KMS-11 (cell line): ENCODE measurements at regions not wholly inside any gene's neighbourhood (a gene's known extent, or its start where the extent isn't known, plus 50 kb on each side); places are given as distances from the start of the nearest gene placed in this dataset.
"Not testable (repeated sequence)": the region's sequence is repeated elsewhere in the genome, so short reads cannot be mapped to it uniquely, and the experiment has no call there.

Source experiments
- H2AFZ ChIP-seq: fragments of 200-600 bp; sonication (generic); 2 replicates; pipeline ENCODE4 v1.6.1; 2016; ENCODE audit warnings: antibody characterized with exemption, mixed run types, low read depth
- H3K27ac ChIP-seq: fragments of 200-600 bp; sonication (generic); 2 replicates; pipeline ENCODE4 v1.6.1; 2016; ENCODE audit warnings: mild to moderate bottlenecking, mixed run types
- H3K27me3 ChIP-seq: fragments of 200-600 bp; sonication (generic); 2 replicates; pipeline ENCODE4 v1.6.1; 2017; ENCODE audit warnings: mild to moderate bottlenecking, low read depth, mixed run types, moderate library complexity; ENCODE audit not compliant: insufficient read depth
- H3K36me3 ChIP-seq: fragments of 200-600 bp; sonication (generic); 2 replicates; pipeline ENCODE4 v1.6.1; 2017; ENCODE audit warnings: mild to moderate bottlenecking, mixed run types; ENCODE audit not compliant: insufficient read depth
- H3K4me1 ChIP-seq: fragments of 200-600 bp; sonication (generic); 2 replicates; pipeline ENCODE4 v1.6.1; 2016; ENCODE audit warnings: mild to moderate bottlenecking, low read depth, mixed run types; ENCODE audit not compliant: poor library complexity, severe bottlenecking
- H3K4me2 ChIP-seq: fragments of 200-600 bp; sonication (generic); 2 replicates; pipeline ENCODE4 v1.7.0; 2016; ENCODE audit warnings: mild to moderate bottlenecking, mixed run types
- H3K4me3 ChIP-seq: fragments of 200-600 bp; sonication (generic); IDR thresholded peaks from 2 replicates; pipeline ENCODE4 v1.6.1; 2017; ENCODE audit warnings: low read depth, low read length, mixed read lengths; ENCODE audit not compliant: insufficient read depth
- H3K79me2 ChIP-seq: fragments of 200-600 bp; sonication (generic); 2 replicates; pipeline ENCODE4 v1.6.1; 2016; ENCODE audit warnings: low read depth, mixed run types; ENCODE audit not compliant: insufficient read depth
- H3K9ac ChIP-seq: fragments of 200-600 bp; sonication (generic); 2 replicates; pipeline ENCODE4 v1.6.1; 2016; ENCODE audit warnings: mild to moderate bottlenecking, mixed run types
- H4K20me1 ChIP-seq: fragments of 200-600 bp; sonication (generic); 2 replicates; pipeline ENCODE4 v1.6.1; 2016; ENCODE audit warnings: mild to moderate bottlenecking, mixed run types; ENCODE audit not compliant: insufficient read depth
- TF ChIP-seq, protein P1 (sequence below): fragments of 200-600 bp; sonication (generic); conservative IDR thresholded peaks from 2 replicates; pipeline ENCODE4 v1.6.1; 2017; ENCODE audit warnings: low read depth, mild to moderate bottlenecking, antibody characterized with exemption, low read length, moderate library complexity, mixed read lengths

GRCh38 chr6:12490351-12490903 is 200.3 kb downstream of the EDN1 start:
- H3K4me2 ChIP-seq: no peak overlapping the region
- no peak overlapping the region for H3K27ac ChIP-seq
- H2AFZ ChIP-seq: no peak overlapping the region
- no peaks in the 10 kb centered on the region for H3K36me3 ChIP-seq
- no peaks in the 10 kb centered on the region for H3K79me2 ChIP-seq
- no peak overlapping the region for H3K9ac ChIP-seq
- no peak overlapping the region for H3K4me3 ChIP-seq
- H3K4me1 ChIP-seq: no peaks in the 10 kb centered on the region
- TF ChIP-seq, protein P1, sequence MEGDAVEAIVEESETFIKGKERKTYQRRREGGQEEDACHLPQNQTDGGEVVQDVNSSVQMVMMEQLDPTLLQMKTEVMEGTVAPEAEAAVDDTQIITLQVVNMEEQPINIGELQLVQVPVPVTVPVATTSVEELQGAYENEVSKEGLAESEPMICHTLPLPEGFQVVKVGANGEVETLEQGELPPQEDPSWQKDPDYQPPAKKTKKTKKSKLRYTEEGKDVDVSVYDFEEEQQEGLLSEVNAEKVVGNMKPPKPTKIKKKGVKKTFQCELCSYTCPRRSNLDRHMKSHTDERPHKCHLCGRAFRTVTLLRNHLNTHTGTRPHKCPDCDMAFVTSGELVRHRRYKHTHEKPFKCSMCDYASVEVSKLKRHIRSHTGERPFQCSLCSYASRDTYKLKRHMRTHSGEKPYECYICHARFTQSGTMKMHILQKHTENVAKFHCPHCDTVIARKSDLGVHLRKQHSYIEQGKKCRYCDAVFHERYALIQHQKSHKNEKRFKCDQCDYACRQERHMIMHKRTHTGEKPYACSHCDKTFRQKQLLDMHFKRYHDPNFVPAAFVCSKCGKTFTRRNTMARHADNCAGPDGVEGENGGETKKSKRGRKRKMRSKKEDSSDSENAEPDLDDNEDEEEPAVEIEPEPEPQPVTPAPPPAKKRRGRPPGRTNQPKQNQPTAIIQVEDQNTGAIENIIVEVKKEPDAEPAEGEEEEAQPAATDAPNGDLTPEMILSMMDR: no peak
- H3K27me3 ChIP-seq: no peaks in the 10 kb centered on the region
- no peaks in the 10 kb centered on the region for H4K20me1 ChIP-seq

DNA sequence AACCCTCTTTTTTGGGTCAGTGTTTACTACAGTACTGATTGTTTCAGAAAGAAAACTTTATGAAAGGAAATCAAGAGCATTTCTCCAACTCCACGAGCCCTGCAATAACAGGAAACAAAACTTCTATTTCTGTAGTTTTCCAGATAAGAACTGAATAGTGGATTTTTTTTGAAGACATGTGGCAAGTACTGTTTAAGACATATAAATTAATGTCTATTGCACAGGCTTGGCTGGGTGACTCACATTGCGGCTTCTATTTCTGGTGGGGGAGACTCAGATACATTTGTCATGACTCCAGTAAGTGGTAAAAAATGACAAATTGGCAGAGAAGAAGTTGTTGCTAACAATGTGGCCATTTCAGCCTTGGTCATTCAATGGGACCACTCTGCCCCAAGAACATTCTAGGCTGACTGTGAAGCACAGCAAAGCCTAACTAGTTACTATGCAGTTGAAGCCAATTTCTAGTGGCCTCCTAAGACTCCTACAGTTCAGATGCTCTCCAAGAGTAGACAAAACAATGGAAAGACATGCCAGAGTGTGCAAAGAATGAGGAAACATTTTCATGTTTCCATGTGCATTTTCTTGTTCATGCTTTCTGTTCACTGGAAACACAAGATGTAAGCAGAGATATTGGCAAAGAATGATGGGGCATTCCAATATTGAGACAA is 200.9 kb downstream of the EDN1 start:
- no peak overlapping the region for H3K27ac ChIP-seq
- H3K4me3 ChIP-seq: no peak overlapping the region
- H3K4me2 ChIP-seq: no peak overlapping the region
- no peaks in the 10 kb centered on the region for H4K20me1 ChIP-seq
- no peaks in the 10 kb centered on the region for H3K27me3 ChIP-seq
- no peaks in the 10 kb centered on the region for H3K79me2 ChIP-seq
- H3K36me3 ChIP-seq: no peaks in the 10 kb centered on the region
- H2AFZ ChIP-seq: no peak overlapping the region
- TF ChIP-seq, protein P1: no peak
- H3K9ac ChIP-seq: no peak overlapping the region
- no peaks in the 10 kb centered on the region for H3K4me1 ChIP-seq

DNA sequence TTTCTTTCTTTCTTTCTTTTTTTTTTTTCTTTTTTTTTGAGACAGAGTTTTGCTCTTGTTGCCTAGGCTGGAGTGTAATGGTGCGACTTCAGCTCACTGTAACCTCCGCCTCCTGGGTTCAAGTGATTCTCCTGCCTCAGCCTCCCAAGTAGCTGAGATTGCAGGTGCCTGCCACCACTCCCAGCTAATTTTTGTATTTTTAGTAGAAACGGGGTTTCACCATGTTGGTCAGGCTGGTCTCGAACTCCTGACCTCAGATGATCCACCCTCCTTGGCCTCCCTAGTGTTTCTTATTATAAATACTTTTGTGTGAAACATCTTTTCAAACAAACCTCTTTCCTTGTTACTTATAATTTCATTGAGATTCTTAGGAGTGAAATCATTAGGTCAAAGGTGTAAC is 202.8 kb downstream of the EDN1 start:
- not testable (repeated sequence) for H3K27me3 ChIP-seq, H3K4me1 ChIP-seq, H3K4me2 ChIP-seq, H3K4me3 ChIP-seq, H4K20me1 ChIP-seq, H3K36me3 ChIP-seq, H3K27ac ChIP-seq, H3K79me2 ChIP-seq, H2AFZ ChIP-seq, H3K9ac ChIP-seq

DNA sequence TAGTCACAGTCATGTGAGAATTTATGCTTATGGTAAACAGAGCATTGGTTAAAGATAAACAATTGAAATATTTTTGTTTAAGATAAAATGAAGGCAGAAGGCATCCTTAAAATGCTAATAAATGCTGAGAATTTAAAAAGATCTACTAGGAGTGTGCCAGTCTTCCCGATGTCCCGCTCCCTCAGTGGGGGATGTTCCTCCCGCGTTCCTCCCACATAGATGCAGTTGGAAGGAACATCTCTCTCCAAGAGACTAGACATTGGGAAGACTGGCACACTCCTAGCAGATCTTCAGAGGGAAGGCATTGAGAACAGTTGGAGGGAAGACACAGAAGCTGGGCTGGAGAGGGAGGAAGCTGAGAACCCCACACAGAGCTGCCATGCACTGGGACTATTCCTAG is 203.3 kb downstream of the EDN1 start:
- Histone ChIP-seq H3K27ac (no peak overlapping the region), H3K9ac (no peak overlapping the region), H3K79me2 (no peaks in the 10 kb centered on the region), H3K27me3 (no peaks in the 10 kb centered on the region), H3K36me3 (no peaks in the 10 kb centered on the region), H3K4me3 (no peak overlapping the region), H3K4me1 (no peaks in the 10 kb centered on the region), H2AFZ (no peak overlapping the region), H4K20me1 (no peaks in the 10 kb centered on the region), H3K4me2 (no peak overlapping the region)
- TF ChIP-seq, protein P1: no peak

- H3K4me3 ChIP-seq: no peak overlapping the region
- H3K27me3 ChIP-seq: no peaks in the 10 kb centered on the region
- no peak overlapping the region for H3K9ac ChIP-seq
- no peaks in the 10 kb centered on the region for H3K4me1 ChIP-seq
- no peak overlapping the region for H2AFZ ChIP-seq
- H3K36me3 ChIP-seq: no peaks in the 10 kb centered on the region
- H3K4me2 ChIP-seq: no peak overlapping the region
- no peaks in the 10 kb centered on the region for H4K20me1 ChIP-seq
- TF ChIP-seq, protein P1: no peak
- H3K27ac ChIP-seq: no peak overlapping the region
- no peaks in the 10 kb centered on the region for H3K79me2 ChIP-seq
Measured at GRCh38 chr6:12494161-12494560, 204.0 kb downstream of the EDN1 start.
